ENCODE measurements at regions not wholly inside any gene's neighbourhood (a gene's known extent, or its start where the extent isn't known, plus 50 kb on each side); places are given as distances from the start of the nearest gene placed in this dataset.

DNA sequence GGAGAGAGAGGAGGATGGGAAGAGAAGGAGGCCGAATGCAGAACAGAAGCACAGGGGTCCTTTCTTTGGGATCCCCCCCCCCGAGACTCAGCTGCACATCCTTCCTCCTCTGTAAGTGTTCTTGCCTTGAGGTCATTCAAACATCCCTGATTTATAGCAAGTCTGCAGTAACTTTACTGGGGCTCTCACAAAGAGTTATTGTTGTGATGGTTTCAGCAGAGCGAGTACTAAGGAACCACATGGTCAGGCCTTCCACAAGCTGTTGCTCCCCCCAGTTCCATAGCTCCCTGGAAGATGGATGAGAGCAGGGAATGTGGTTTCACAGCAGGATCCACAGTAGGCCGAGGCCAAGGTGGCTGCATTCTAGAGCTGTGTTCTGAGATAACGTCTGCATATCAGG lies 351.4 kb upstream of the CDH4 start:
- TF ChIP-seq, protein P1, sequence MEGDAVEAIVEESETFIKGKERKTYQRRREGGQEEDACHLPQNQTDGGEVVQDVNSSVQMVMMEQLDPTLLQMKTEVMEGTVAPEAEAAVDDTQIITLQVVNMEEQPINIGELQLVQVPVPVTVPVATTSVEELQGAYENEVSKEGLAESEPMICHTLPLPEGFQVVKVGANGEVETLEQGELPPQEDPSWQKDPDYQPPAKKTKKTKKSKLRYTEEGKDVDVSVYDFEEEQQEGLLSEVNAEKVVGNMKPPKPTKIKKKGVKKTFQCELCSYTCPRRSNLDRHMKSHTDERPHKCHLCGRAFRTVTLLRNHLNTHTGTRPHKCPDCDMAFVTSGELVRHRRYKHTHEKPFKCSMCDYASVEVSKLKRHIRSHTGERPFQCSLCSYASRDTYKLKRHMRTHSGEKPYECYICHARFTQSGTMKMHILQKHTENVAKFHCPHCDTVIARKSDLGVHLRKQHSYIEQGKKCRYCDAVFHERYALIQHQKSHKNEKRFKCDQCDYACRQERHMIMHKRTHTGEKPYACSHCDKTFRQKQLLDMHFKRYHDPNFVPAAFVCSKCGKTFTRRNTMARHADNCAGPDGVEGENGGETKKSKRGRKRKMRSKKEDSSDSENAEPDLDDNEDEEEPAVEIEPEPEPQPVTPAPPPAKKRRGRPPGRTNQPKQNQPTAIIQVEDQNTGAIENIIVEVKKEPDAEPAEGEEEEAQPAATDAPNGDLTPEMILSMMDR (IDR thresholded peaks at IDR 0.05), result no peak
- H3K4me1 ChIP-seq, result no peaks in the 10 kb centered on the region
- H3K4me3 ChIP-seq, result no peak overlapping the region
- DNase-seq (ENCODE audit: low spot score in 2 of 2), result no peak
- no peak overlapping the region for H3K27ac ChIP-seq
- no peaks in the 10 kb centered on the region for H3K27me3 ChIP-seq
- no peaks in the 10 kb centered on the region for H3K36me3 ChIP-seq
- H3K9me3 ChIP-seq, result no peaks in the 10 kb centered on the region
- intact Hi-C loops (cut with DNase I), result no loop called here

DNA sequence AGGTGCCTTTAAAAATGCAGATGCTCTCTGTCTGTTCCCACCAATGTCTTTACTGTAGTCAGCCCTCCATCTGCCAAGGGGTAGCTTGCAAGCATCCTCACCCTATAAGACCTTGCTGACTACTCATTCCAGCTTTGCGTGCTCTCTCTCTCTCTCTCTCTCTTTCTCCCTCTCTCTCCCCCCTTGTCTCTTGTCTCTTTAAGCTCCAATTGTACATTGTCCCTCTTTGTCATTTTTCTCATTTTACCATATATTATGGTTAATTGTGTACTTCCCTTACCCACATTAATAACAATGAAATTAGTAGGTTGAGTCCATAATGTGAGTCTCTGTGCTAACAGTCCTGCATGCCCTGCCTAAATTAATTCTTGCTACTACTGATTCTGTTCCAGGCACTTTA lies 350.2 kb upstream of the CDH4 start:
- no peaks in the 10 kb centered on the region for H3K27me3 ChIP-seq
- H3K4me1 ChIP-seq, result no peaks in the 10 kb centered on the region
- no peak overlapping the region for H3K4me3 ChIP-seq
- TF ChIP-seq, protein P1 (IDR thresholded peaks at IDR 0.05), result no peak
- DNase-seq (ENCODE audit: low spot score in 2 of 2), result no peak
- H3K36me3 ChIP-seq, result no peaks in the 10 kb centered on the region
- intact Hi-C loops (cut with DNase I), result no loop called here
- no peaks in the 10 kb centered on the region for H3K9me3 ChIP-seq
- H3K27ac ChIP-seq, result no peak overlapping the region

DNA sequence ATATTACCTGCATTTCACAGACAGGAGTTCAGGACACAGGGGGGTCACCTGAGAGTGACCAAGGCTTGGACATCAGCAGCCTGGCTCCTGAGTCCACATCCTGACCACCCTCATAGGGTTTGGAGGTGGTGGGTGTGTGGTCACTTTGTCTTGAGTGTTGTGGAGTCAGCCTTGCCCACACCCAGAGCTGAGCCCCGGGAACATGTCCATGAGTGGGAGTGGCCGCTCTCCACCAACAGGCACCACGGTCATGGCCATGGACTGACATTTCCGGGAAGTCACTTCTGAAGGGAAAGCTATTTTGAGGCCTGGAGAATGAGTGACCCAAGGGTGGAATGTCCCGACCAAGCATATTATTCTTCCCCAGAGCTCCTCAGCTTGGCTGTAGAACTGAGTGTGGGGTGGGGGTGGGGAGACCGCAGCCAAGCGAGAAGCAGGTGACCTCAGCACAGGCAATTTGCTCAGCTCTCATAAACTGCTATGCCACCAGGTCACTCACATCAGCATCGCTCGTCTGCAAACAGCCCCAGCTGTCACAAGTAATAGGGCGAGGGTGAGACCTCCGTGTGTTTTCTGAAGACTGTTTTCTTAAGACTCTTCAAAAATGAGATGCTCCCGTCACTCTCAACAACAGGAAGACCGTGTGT lies 348.6 kb upstream of the CDH4 start:
- no peak overlapping the region for H3K27ac ChIP-seq
- H3K4me1 ChIP-seq, result no peaks in the 10 kb centered on the region
- TF ChIP-seq, protein P1 (IDR thresholded peaks at IDR 0.05), result no peak
- no peaks in the 10 kb centered on the region for H3K9me3 ChIP-seq
- no peaks in the 10 kb centered on the region for H3K27me3 ChIP-seq
- DNase-seq (ENCODE audit: low spot score in 2 of 2), result no peak
- no peaks in the 10 kb centered on the region for H3K36me3 ChIP-seq
- H3K4me3 ChIP-seq, result no peak overlapping the region
- intact Hi-C loops (cut with DNase I), result no loop called here

DNA sequence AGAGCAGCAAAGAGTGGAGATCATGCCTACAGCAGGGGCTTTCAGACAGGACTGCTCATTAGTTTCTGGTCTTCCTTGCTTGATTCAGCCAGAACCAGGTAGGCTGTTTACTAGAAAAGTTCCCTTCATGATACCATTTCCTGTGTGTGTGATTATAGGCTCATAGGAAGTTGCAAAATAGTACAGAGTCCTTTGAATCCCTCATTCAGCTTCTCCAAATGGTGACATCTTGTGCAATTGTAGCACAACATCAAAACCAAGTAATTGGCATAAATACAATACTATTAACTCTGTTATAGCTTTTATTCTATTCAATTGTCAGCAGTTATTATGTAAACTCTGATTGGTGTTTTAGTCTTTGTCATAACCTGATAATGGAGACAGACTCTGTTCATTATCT lies 347.3 kb upstream of the CDH4 start:
- no peak overlapping the region for H3K27ac ChIP-seq
- TF ChIP-seq, protein P1 (IDR thresholded peaks at IDR 0.05), result no peak
- no peaks in the 10 kb centered on the region for H3K4me1 ChIP-seq
- no peaks in the 10 kb centered on the region for H3K27me3 ChIP-seq
- H3K9me3 ChIP-seq, result no peaks in the 10 kb centered on the region
- no peaks in the 10 kb centered on the region for H3K36me3 ChIP-seq
- no peak for DNase-seq (ENCODE audit: low spot score in 2 of 2)
- intact Hi-C loops (cut with DNase I), result no loop called here
- no peak overlapping the region for H3K4me3 ChIP-seq

DNA sequence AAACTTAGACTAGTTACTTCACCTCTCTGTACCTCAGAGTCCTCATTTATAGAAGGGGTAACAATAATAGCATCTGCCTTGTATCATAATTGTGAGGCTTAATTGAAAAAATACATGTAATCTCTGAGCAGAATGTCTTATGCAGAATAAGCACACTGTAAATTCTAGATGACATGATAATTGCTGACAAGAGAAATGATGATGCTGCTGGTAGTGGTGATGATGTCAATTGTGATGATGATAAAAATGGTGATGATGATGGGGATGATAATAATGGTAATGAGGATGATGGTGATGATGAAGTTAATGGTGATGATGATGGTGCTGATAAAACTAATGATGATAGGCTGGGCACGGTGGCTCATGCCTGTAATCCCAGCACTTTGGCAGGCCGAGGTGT lies 346.1 kb upstream of the CDH4 start:
- no peak overlapping the region for H3K27ac ChIP-seq
- intact Hi-C loops (cut with DNase I), result no loop called here
- TF ChIP-seq, protein P1 (IDR thresholded peaks at IDR 0.05), result no peak

DNA sequence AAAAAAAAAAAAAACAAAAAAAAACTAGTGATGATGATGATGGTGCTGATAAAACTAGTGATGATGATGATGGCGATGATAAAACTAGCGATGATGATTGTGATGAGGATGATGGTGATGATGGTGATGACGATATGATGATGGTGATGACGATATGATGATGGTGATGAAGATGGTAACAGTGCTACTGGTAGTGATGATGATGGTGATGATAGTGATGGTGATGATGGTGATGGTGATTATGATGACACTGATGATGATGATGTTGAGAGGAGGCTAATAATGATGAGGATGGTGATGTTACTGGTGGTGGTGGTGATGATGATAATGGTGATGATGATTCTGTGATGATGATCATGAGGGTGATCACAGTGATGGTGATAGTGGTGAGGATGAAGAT lies 345.5 kb upstream of the CDH4 start:
- intact Hi-C loops (cut with DNase I), result no loop called here
- H3K27me3 ChIP-seq, result no peaks in the 10 kb centered on the region
- H3K4me3 ChIP-seq, result no peak overlapping the region
- TF ChIP-seq, protein P1 (IDR thresholded peaks at IDR 0.05), result no peak
- H3K27ac ChIP-seq, result no peak overlapping the region
- no peak for DNase-seq (ENCODE audit: low spot score in 2 of 2)
- no peaks in the 10 kb centered on the region for H3K36me3 ChIP-seq
- H3K4me1 ChIP-seq, result no peaks in the 10 kb centered on the region
- no peaks in the 10 kb centered on the region for H3K9me3 ChIP-seq

More for the DNA sequence above, 346.1 kb upstream of the CDH4 start:
- Histone ChIP-seq H3K9me3 (no peaks in the 10 kb centered on the region), H3K36me3 (no peaks in the 10 kb centered on the region), H3K4me3 (no peak overlapping the region), H3K27me3 (no peaks in the 10 kb centered on the region), H3K4me1 (no peaks in the 10 kb centered on the region)
- no peak for DNase-seq (ENCODE audit: low spot score in 2 of 2)

Data from ascending aorta (tissue), 2 donors.